ENCODE measurements at regions not wholly inside any gene's neighbourhood (a gene's known extent, or its start where the extent isn't known, plus 50 kb on each side); places are given as distances from the start of the nearest gene placed in this dataset.
A peak's percentile ranks its signal among the peaks of the same experiment; 100 is the strongest.

DNA sequence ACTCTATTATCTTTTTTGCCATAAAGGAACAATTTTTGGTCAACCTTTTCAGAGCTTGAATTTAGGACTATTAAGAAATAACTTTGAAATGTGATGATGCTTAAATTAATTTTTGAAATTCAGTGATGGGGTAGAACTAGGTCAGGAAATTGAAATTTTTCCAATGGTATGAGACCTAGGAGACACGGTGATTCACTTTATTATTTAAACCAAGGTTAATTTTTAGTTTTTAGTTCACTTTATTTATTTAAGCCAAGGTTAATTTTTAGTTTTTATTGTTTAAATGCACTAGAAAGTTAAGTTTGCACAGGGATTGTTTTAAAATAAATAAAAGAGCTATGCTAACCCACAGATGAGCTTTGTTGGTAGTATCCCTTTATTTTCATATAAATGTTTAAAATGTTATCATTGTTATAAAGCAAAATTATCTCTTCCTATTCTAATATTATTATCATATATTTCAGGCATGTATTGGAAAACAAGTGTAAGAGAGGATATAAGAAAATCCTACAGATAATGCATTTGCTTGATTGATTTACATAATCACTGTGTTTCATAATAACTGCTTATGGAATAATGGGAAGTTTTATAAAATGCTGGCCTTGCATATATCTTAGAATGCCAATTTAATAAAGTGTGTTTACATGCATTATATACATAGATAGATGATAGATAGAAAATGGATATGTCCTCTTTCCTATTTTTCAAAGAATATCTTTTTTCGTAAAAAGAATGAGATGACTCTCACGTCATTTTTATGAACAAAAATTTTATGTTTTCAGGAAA, 163.6 kb downstream of the HGF start:
- Mint-ChIP-seq H3K4me1 (ENCODE audit: low read depth) (no peaks in the 10 kb centered on the region), H3K27me3 (ENCODE audit: insufficient read depth) (no peaks in the 10 kb centered on the region), H3K4me3 (no peak overlapping the region), H3K36me3 (ENCODE audit: low read depth) (no peaks in the 10 kb centered on the region), H3K9me3 (no peaks in the 10 kb centered on the region), H3K27ac (no peak overlapping the region)
- DNase-seq, result no peak
- TF ChIP-seq, protein P1, sequence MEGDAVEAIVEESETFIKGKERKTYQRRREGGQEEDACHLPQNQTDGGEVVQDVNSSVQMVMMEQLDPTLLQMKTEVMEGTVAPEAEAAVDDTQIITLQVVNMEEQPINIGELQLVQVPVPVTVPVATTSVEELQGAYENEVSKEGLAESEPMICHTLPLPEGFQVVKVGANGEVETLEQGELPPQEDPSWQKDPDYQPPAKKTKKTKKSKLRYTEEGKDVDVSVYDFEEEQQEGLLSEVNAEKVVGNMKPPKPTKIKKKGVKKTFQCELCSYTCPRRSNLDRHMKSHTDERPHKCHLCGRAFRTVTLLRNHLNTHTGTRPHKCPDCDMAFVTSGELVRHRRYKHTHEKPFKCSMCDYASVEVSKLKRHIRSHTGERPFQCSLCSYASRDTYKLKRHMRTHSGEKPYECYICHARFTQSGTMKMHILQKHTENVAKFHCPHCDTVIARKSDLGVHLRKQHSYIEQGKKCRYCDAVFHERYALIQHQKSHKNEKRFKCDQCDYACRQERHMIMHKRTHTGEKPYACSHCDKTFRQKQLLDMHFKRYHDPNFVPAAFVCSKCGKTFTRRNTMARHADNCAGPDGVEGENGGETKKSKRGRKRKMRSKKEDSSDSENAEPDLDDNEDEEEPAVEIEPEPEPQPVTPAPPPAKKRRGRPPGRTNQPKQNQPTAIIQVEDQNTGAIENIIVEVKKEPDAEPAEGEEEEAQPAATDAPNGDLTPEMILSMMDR (IDR thresholded peaks at IDR 0.05), result no peak

DNA sequence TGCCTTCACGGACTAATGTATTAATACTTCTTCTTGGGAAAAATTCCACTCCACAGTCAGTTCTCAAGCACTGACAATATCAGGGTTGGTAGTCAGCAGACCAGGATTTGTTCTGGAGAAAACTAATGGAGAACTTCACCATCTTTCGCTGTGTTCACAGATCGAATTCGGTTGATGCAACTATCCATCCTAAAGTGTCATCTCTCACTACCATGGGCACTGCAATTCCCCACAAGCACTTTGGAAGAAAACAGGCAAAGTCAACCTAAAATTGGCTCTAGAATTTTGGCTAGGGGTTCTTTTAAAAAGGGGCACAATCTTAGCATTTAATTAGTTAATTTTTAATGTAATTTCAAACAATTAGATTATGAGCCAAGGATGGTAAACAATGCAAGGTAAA, 164.4 kb downstream of the HGF start:
- Mint-ChIP-seq H3K4me3 (no peak overlapping the region), H3K9me3 (no peaks in the 10 kb centered on the region), H3K36me3 (ENCODE audit: low read depth) (no peaks in the 10 kb centered on the region), H3K27ac (no peak overlapping the region), H3K27me3 (ENCODE audit: insufficient read depth) (no peaks in the 10 kb centered on the region), H3K4me1 (ENCODE audit: low read depth) (no peaks in the 10 kb centered on the region)
- DNase-seq, result no peak
- TF ChIP-seq, protein P1 (IDR thresholded peaks at IDR 0.05), result no peak

DNA sequence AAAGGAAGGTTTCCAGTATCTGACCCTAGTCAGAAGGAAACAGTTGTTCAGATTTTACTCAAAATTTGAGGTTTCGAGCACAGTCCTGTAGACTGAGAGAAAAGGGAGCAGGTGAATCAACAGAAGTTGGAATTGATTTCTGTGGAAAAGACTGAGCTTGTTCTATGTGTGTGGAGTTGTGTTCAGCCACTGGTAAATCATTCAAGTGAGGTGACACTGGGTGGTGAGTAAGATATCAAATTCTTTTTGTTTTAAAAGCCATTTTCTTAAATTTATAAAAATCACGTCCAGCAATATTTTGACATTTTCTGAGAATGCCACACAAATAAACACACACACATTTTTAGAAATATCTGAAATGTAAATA, 165.1 kb downstream of the HGF start:
- Mint-ChIP-seq H3K27me3 (ENCODE audit: insufficient read depth) (no peaks in the 10 kb centered on the region), H3K9me3 (no peaks in the 10 kb centered on the region), H3K36me3 (ENCODE audit: low read depth) (no peaks in the 10 kb centered on the region), H3K4me1 (ENCODE audit: low read depth) (no peaks in the 10 kb centered on the region), H3K4me3 (no peak overlapping the region), H3K27ac (no peak overlapping the region)
- no peak for DNase-seq
- TF ChIP-seq, protein P1 (IDR thresholded peaks at IDR 0.05), result no peak

DNA sequence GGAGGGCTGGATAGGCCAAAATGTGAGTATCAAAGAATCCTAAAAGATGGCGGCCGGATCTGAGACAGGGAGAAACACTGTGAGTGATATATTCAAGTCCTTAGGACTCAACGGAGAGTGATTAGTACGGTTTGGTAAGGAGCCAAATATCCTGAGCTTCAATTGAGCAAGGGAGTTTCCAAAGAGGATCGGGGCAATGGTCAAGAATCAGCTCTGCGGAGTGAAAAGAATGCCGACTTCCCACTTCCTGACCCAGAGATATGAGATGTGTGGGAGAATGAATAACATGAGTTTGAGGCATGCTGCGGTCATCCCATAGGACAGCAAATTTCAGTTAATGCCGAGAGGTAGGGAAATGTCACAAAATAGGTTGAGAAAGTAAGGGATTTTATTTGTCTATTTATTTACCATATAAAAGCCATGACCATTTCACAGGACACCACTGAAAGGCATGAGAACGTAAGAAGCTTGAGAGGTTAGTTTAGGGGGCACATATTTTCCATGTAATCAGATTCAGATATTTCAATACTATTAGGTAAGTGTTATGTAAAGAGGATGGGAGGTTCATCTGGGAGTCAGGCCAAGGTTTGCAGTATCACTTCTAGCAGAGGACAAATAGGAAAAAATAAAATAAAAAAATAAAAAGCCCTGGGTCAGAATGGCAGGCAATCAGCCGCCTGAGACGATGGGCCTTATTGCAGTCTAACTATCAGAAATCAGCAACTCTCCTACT, 165.6 kb downstream of the HGF start:
- Mint-ChIP-seq H3K36me3 (ENCODE audit: low read depth) (no peaks in the 10 kb centered on the region), H3K4me1 (ENCODE audit: low read depth) (no peaks in the 10 kb centered on the region), H3K9me3 (no peaks in the 10 kb centered on the region), H3K4me3 (no peak overlapping the region), H3K27me3 (ENCODE audit: insufficient read depth) (no peaks in the 10 kb centered on the region), H3K27ac (no peak overlapping the region)
- TF ChIP-seq, protein P1 (IDR thresholded peaks at IDR 0.05), result no peak
- no peak for DNase-seq

DNA sequence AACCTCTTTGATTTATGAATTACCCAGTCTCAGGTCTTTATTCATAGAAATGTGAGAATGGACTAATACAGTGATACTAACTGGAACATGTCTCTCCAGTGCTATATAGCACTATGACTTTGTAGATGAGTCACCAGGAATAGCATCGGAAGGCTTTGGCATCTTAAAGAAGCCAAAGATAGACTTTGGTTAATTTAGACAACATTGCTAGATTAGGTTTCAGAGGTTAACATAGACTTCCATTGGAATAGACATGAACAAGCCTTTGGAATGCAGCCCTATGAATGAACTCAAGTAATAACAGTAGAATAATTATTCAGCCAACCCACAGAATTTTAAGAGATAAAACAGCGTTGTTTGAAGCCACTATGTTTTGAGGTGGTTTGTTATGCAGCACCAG, 169.2 kb downstream of the HGF start:
- H3K4me3 Mint-ChIP-seq, result peak overlapping the region; percentile 44; the same call in 1 of the 2 replicates
- H3K27ac Mint-ChIP-seq, result no peak overlapping the region
- H3K4me1 Mint-ChIP-seq (ENCODE audit: low read depth), result peaks cover 10% of the 10 kb centered on the region
- H3K36me3 Mint-ChIP-seq (ENCODE audit: low read depth), result no peaks in the 10 kb centered on the region
- TF ChIP-seq, protein P1 (IDR thresholded peaks at IDR 0.05), result no peak
- peak; percentile 68 for DNase-seq
- H3K27me3 Mint-ChIP-seq (ENCODE audit: insufficient read depth), result no peaks in the 10 kb centered on the region
- no peaks in the 10 kb centered on the region for H3K9me3 Mint-ChIP-seq
